Activated naive CD8-positive, alpha-beta T cell treated with anti-CD3 and anti-CD28 coated beads for 36 hours (primary cell): ENCODE measurements at regions not wholly inside any gene's neighbourhood (a gene's known extent, or its start where the extent isn't known, plus 50 kb on each side); places are given as distances from the start of the nearest gene placed in this dataset.

Source experiments
- DNase-seq: peaks from one replicate; pipeline ENCODE4 v3.0.0; 2021
- H3K27ac Mint-ChIP-seq: one replicate; pipeline ENCODE4 v1.8.0; 2022; ENCODE audit warnings: mild to moderate bottlenecking, moderate library complexity, mixed read lengths
- H3K27me3 Mint-ChIP-seq: one replicate; pipeline ENCODE4 v1.8.0; 2022; ENCODE audit warnings: mild to moderate bottlenecking, mixed read lengths
- H3K36me3 Mint-ChIP-seq: one replicate; pipeline ENCODE4 v1.8.0; 2021; ENCODE audit warnings: mild to moderate bottlenecking, mixed read lengths
- H3K4me1 Mint-ChIP-seq: one replicate; pipeline ENCODE4 v1.8.0; 2021; ENCODE audit warnings: mixed read lengths
- H3K4me3 Mint-ChIP-seq: one replicate; pipeline ENCODE4 v1.8.0; 2022; ENCODE audit warnings: mild to moderate bottlenecking, moderate library complexity, mixed read lengths
- H3K9me3 Mint-ChIP-seq: one replicate; pipeline ENCODE4 v1.8.0; 2022; ENCODE audit warnings: mixed read lengths

DNA sequence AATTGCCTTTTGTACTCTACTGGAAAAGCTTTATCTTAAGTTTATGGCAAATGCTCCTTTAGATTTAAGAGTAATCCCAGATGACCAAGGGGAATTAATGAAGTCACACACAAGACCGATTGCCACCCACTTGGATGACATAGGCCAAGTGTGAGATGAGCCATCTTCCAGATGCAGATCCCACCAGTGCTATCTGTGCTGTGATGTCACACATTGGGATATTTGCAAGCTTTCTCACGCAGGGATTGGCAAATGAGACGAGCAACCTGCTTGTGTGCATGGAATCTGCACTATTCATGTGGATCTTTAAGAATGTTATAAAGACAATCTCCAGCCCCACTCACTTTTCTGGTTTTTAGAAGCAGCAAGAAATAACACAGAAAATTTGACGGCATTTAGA lies 602.1 kb upstream of the TMEM132C start:
- no peak for DNase-seq
- Mint-ChIP-seq H3K27ac (no peak overlapping the region), H3K36me3 (no peaks in the 10 kb centered on the region), H3K27me3 (no peaks in the 10 kb centered on the region), H3K9me3 (peaks cover 2% of the 10 kb centered on the region), H3K4me1 (no peaks in the 10 kb centered on the region), H3K4me3 (no peak overlapping the region)

- no peak for DNase-seq
- Mint-ChIP-seq H3K27me3 (no peaks in the 10 kb centered on the region), H3K4me3 (no peak overlapping the region), H3K27ac (no peak overlapping the region), H3K4me1 (no peaks in the 10 kb centered on the region), H3K9me3 (peaks cover 3% of the 10 kb centered on the region), H3K36me3 (no peaks in the 10 kb centered on the region)
These were observed 599.8 kb upstream of the TMEM132C start for GRCh38 chr12:127667131-127667685.

DNA sequence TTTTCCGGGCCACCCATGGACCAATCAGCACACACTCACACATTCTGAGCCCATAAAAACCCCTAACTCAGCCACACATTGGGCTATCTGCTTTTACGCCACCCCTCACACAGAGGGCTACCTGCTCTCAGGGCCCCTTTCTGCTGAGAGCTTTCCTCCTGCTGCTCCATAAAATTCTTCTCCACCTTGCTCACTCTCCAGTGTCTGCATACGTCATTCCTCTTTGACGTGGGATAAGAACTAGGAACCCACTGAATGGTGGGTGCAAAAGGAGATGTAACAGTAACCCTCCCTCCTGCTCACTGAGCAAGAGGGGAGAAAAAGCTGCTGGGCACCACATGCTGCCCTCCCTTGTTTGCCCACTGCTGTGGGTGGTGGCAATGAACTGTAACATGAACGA lies 596.7 kb upstream of the TMEM132C start:
- H3K4me3 Mint-ChIP-seq: no peak overlapping the region
- H3K9me3 Mint-ChIP-seq: peaks cover 3% of the 10 kb centered on the region
- H3K36me3 Mint-ChIP-seq: no peaks in the 10 kb centered on the region
- H3K27ac Mint-ChIP-seq: no peak overlapping the region
- no peak for DNase-seq
- H3K4me1 Mint-ChIP-seq: no peaks in the 10 kb centered on the region
- H3K27me3 Mint-ChIP-seq: no peaks in the 10 kb centered on the region

DNA sequence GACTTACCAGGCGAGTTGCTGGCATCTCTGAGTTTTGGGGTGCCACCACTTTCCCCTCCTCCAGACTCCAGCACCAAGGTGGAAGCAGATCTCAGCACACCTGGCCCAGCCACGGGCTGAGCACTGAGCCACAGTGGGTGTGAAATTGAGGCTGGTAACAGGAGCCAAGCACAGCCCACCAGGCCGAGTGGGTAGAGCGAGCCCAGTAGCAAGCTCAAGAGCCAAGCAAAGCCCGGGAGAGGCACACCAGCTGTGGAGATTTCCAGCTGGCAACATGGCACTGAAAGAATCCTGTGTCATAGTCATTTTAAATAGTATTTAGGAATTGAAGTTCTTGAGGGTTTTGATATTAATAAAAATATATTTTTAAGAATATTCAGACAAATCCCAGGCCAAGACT lies 596.2 kb upstream of the TMEM132C start:
- Mint-ChIP-seq H3K4me3 (no peak overlapping the region), H3K36me3 (no peaks in the 10 kb centered on the region), H3K9me3 (peaks cover 3% of the 10 kb centered on the region), H3K27me3 (no peaks in the 10 kb centered on the region), H3K4me1 (no peaks in the 10 kb centered on the region), H3K27ac (no peak overlapping the region)
- no peak for DNase-seq

DNA sequence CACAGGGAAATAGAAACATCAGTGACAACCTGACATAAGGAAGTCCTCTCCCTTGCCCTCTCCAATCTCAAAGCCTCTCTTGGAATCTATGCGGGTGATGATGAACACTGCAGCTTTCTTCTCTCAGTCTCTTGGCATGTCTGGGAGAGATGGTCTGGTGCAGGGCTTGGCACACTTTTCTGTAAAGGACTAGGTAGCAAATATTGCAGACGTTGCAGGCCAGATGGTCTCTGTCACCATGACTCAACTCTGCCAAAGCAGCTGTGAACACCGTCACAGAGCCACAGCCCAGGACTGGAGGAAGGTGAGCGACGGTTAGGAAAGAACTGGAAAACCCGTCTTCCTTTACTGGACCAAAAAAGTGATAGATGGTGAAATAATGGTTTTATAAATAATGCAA lies 591.0 kb upstream of the TMEM132C start:
- DNase-seq: no peak
- Mint-ChIP-seq H3K27me3 (no peaks in the 10 kb centered on the region), H3K4me1 (no peaks in the 10 kb centered on the region), H3K36me3 (no peaks in the 10 kb centered on the region), H3K9me3 (no peaks in the 10 kb centered on the region), H3K4me3 (no peak overlapping the region), H3K27ac (no peak overlapping the region)

GRCh38 chr12:127677537-127678131 lies 589.3 kb upstream of the TMEM132C start:
- Mint-ChIP-seq H3K4me1 (no peaks in the 10 kb centered on the region), H3K27me3 (no peaks in the 10 kb centered on the region), H3K36me3 (no peaks in the 10 kb centered on the region), H3K9me3 (no peaks in the 10 kb centered on the region), H3K4me3 (no peak overlapping the region), H3K27ac (no peak overlapping the region)
- peak; percentile 31 for DNase-seq

- Mint-ChIP-seq H3K27me3 (no peaks in the 10 kb centered on the region), H3K4me1 (no peaks in the 10 kb centered on the region), H3K4me3 (no peak overlapping the region), H3K36me3 (no peaks in the 10 kb centered on the region), H3K9me3 (no peaks in the 10 kb centered on the region), H3K27ac (no peak overlapping the region)
- no peak for DNase-seq
These were observed 588.0 kb upstream of the TMEM132C start for GRCh38 chr12:127678945-127679344.

DNA sequence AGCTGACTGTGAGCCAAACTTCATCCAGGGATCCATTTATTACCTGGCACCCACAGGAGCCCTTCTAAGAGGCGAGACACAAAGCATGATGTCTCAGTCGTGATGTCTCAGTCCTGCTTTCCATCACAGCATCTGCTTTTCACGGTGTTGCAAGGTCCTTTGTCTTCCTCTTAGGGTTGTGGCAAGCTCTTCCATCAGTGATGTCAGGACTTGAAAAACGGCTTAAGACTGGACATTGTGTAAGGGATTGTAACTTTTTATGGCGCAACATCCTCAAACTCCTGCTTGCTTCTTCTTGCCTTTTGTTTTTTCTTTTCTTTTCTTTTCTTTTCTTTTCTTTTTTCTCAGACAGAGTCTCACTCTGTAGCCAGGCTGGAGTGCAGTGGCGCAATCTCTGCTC lies 586.5 kb upstream of the TMEM132C start:
- H3K27ac Mint-ChIP-seq: no peak overlapping the region
- H3K4me3 Mint-ChIP-seq: no peak overlapping the region
- no peaks in the 10 kb centered on the region for H3K27me3 Mint-ChIP-seq

DNA sequence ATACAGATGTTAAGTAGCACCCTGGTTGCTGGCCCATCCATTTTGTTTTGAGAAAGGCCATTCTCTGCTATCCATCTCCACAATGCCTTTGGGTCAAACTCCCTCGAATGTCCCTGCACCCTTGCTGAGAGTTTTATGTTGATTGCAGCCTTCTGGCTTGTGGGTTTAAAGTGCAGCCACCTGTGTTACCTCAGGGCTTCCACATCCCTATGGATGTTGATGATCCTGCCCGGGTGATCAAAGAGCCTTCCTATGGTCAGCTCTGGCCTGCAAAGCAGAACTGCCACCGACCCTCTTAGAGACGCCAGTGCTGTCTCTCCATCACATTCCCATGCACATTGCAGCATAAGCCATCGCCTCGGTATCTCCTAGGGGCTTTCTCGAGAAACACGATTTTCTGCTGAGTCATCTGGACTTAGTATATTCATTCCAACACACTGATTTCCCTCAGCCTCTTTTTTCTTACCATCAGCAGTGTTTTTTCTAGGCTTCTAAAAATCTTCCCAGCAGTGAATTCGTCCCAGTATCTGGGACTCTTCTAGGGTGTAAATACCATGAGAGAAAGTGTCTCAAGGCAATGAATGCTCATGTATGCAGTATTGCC lies 585.7 kb upstream of the TMEM132C start:
- DNase-seq: no peak

More for the DNA sequence above, 586.5 kb upstream of the TMEM132C start:
- Mint-ChIP-seq H3K4me1 (no peaks in the 10 kb centered on the region), H3K9me3 (no peaks in the 10 kb centered on the region), H3K36me3 (no peaks in the 10 kb centered on the region)
- no peak for DNase-seq

GRCh38 chr12:127685491-127685890 lies 581.5 kb upstream of the TMEM132C start:
- no peak overlapping the region for H3K27ac Mint-ChIP-seq
- H3K4me1 Mint-ChIP-seq: no peaks in the 10 kb centered on the region
- H3K4me3 Mint-ChIP-seq: no peak overlapping the region
- no peaks in the 10 kb centered on the region for H3K36me3 Mint-ChIP-seq
- DNase-seq: no peak
- no peaks in the 10 kb centered on the region for H3K9me3 Mint-ChIP-seq
- no peaks in the 10 kb centered on the region for H3K27me3 Mint-ChIP-seq

More for the DNA sequence above, 585.7 kb upstream of the TMEM132C start:
- no peak overlapping the region for H3K27ac Mint-ChIP-seq
- no peaks in the 10 kb centered on the region for H3K27me3 Mint-ChIP-seq
- no peaks in the 10 kb centered on the region for H3K9me3 Mint-ChIP-seq
- no peaks in the 10 kb centered on the region for H3K36me3 Mint-ChIP-seq
- H3K4me1 Mint-ChIP-seq: no peaks in the 10 kb centered on the region
- H3K4me3 Mint-ChIP-seq: no peak overlapping the region

GRCh38 chr12:127685931-127686330 lies 581.0 kb upstream of the TMEM132C start:
- Mint-ChIP-seq H3K4me1 (no peaks in the 10 kb centered on the region), H3K36me3 (no peaks in the 10 kb centered on the region), H3K27ac (no peak overlapping the region), H3K4me3 (no peak overlapping the region), H3K27me3 (no peaks in the 10 kb centered on the region), H3K9me3 (no peaks in the 10 kb centered on the region)
- DNase-seq: no peak

DNA sequence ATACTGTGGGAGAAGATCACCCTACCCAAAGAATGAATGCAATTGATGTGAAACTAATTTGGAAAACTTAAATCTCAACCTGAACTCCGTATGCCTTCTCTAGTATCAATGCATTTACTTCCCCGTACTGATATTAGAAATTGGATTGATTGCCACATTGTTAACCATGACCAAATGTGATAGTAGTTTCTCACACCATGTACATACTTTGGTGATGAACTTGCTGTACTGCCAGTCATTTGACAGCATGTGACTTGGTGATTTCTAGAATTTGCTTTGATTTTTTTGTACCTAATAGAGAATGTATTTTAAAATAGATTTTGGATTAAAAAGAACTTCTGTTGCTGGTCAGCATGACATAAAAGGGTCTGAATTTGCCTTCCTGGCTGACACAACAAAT lies 579.8 kb upstream of the TMEM132C start:
- no peaks in the 10 kb centered on the region for H3K9me3 Mint-ChIP-seq
- H3K4me1 Mint-ChIP-seq: no peaks in the 10 kb centered on the region
- H3K27me3 Mint-ChIP-seq: no peaks in the 10 kb centered on the region
- H3K4me3 Mint-ChIP-seq: no peak overlapping the region
- DNase-seq: no peak
- H3K27ac Mint-ChIP-seq: no peak overlapping the region
- H3K36me3 Mint-ChIP-seq: no peaks in the 10 kb centered on the region

DNA sequence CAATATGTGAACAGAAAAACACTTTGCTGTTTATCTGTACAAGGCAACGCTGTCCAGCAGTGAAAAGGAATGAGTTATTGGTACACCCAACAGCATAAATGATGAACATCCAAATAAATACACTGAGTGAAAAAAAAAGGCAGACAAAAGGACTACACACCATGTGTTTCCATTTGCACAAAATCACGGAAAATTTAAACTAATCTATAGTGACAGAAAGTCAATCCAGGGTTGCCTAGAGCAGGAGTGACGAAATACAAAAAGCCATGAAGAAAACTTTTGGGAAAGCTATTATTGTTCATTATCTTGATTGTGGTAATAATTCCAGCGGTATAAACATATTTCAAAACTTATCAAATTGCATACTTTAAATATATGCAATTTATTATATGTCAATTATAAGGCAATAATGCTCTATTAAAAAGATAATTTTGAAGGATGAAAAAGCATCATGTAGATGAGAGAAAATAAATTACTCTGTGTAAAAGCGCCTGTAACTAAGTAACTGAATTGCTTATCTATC lies 578.0 kb upstream of the TMEM132C start:
- Mint-ChIP-seq H3K4me3 (no peak overlapping the region), H3K4me1 (no peaks in the 10 kb centered on the region), H3K36me3 (no peaks in the 10 kb centered on the region), H3K9me3 (no peaks in the 10 kb centered on the region), H3K27me3 (no peaks in the 10 kb centered on the region), H3K27ac (no peak overlapping the region)
- no peak for DNase-seq

GRCh38 chr12:127690161-127690560 lies 576.8 kb upstream of the TMEM132C start:
- DNase-seq: no peak
- Mint-ChIP-seq H3K27ac (no peak overlapping the region), H3K9me3 (no peaks in the 10 kb centered on the region), H3K27me3 (no peaks in the 10 kb centered on the region), H3K36me3 (no peaks in the 10 kb centered on the region), H3K4me1 (no peaks in the 10 kb centered on the region), H3K4me3 (no peak overlapping the region)

GRCh38 chr12:127696963-127697362 lies 570.0 kb upstream of the TMEM132C start:
- H3K4me1 Mint-ChIP-seq: no peaks in the 10 kb centered on the region
- H3K9me3 Mint-ChIP-seq: no peaks in the 10 kb centered on the region
- no peaks in the 10 kb centered on the region for H3K36me3 Mint-ChIP-seq
- no peak for DNase-seq
- no peaks in the 10 kb centered on the region for H3K27me3 Mint-ChIP-seq
- no peak overlapping the region for H3K27ac Mint-ChIP-seq
- H3K4me3 Mint-ChIP-seq: no peak overlapping the region

DNA sequence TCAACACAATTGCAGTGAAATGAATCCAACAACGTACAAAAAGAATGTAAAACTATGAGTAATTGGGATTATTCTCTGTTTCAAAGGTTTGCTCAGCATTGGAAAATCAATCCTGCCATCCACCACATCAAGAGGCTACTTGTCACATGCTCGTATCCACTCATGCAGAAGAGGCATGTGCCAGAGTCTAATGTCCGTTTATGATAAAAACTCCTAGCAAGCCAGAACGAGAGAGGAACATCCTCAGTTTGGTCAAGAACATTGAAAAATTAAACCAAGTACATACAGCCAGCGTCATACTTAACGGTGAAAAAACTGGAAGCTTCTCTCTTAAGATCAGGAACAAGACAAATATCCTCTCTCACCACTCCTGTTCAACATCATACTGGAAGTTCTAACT lies 563.9 kb upstream of the TMEM132C start:
- no peak overlapping the region for H3K4me3 Mint-ChIP-seq
- no peaks in the 10 kb centered on the region for H3K27me3 Mint-ChIP-seq
- H3K9me3 Mint-ChIP-seq: peaks cover 3% of the 10 kb centered on the region
- no peaks in the 10 kb centered on the region for H3K4me1 Mint-ChIP-seq
- no peak for DNase-seq
- H3K36me3 Mint-ChIP-seq: no peaks in the 10 kb centered on the region
- no peak overlapping the region for H3K27ac Mint-ChIP-seq
